ENCODE measurements at regions not wholly inside any gene's neighbourhood (a gene's known extent, or its start where the extent isn't known, plus 50 kb on each side); places are given as distances from the start of the nearest gene placed in this dataset.

DNA sequence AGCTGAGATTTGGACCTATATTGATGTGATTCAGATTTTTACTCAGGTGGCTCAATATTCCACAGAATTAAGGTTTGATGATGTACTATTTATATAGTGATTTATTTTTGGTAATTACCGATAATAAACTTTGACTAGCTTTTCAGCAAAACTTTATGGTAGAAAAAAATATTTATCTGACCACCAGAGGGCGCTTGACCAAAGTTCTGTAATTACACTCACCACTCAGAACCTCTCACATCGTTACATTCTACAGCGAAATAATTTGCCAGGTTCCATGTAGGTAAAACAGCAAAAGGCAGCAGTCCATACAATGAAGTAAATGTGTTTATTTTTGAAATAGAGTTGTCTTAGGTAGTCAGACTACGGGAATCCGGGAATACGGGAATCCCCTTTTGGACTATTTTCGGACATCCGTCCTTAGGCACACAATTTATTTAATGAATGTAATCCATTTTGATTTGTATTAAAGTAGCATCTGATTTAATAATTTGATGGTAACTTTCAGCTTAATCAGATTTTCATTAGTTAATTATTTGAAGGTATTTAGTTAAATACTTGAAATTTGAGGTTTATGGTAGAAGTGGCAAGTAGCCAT, 143.0 kb upstream of the DDHD1 start:
- TF ChIP-seq CTCF (IDR thresholded peaks at IDR 0.05; ENCODE audit: insufficient read depth, low read length) (peak; percentile 1), REST (IDR thresholded peaks at IDR 0.05; ENCODE audit: insufficient replicate concordance, low read depth) (no peak), GABPA (IDR thresholded peaks at IDR 0.05; ENCODE audit: low read depth) (no peak), POLR2AphosphoS5 (IDR thresholded peaks at IDR 0.05; ENCODE audit: low read depth) (no peak)

Measured in HL-60 (cell line).